ENCODE measurements at regions not wholly inside any gene's neighbourhood (a gene's known extent, or its start where the extent isn't known, plus 50 kb on each side); places are given as distances from the start of the nearest gene placed in this dataset.

DNA sequence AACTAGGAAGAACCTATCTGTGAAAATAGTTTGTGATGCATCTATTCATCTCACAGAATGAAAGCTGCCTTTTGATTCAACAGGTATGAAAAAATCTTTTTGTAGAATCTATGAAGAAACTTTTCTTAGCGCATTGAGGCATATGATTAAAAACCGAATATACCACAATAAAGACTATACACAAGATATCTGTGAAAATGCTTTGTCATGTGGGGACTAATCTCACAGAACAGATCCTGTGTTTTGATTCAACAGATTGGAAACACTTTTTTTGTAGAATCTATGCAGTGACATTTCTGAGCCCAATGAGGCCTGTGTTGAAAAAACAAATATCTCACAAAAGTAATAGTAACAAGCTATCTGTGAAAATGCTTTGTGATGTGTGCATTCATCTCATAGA, 2247.5 kb downstream of the TP53TG3F start:
- TF ChIP-seq POLR2AphosphoS5 (IDR thresholded peaks at IDR 0.05; ENCODE audit: low read depth, low read length), result no peak
- TF ChIP-seq, protein P1, sequence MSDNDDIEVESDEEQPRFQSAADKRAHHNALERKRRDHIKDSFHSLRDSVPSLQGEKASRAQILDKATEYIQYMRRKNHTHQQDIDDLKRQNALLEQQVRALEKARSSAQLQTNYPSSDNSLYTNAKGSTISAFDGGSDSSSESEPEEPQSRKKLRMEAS (IDR thresholded peaks at IDR 0.05), result no peak
- no peak for TF ChIP-seq CTCF (IDR thresholded peaks at IDR 0.05 in 2 of 3, conservative IDR thresholded peaks at IDR 0.05 in 1 of 3; ENCODE audit: borderline replicate concordance in 1 of 3, insufficient read depth in 1 of 3, low read depth in 2 of 3, low read length in 2 of 3)
- TF ChIP-seq SIN3A (IDR thresholded peaks at IDR 0.05; ENCODE audit: low read depth), result no peak
- TF ChIP-seq EGR1 (IDR thresholded peaks at IDR 0.05; ENCODE audit: low read depth), result no peak
- TF ChIP-seq EZH2 (IDR thresholded peaks at IDR 0.05), result no peak
- TF ChIP-seq, protein P2, sequence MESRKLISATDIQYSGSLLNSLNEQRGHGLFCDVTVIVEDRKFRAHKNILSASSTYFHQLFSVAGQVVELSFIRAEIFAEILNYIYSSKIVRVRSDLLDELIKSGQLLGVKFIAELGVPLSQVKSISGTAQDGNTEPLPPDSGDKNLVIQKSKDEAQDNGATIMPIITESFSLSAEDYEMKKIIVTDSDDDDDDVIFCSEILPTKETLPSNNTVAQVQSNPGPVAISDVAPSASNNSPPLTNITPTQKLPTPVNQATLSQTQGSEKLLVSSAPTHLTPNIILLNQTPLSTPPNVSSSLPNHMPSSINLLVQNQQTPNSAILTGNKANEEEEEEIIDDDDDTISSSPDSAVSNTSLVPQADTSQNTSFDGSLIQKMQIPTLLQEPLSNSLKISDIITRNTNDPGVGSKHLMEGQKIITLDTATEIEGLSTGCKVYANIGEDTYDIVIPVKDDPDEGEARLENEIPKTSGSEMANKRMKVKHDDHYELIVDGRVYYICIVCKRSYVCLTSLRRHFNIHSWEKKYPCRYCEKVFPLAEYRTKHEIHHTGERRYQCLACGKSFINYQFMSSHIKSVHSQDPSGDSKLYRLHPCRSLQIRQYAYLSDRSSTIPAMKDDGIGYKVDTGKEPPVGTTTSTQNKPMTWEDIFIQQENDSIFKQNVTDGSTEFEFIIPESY (IDR thresholded peaks at IDR 0.05; ENCODE audit: extremely low read depth, insufficient replicate concordance, low read length), result no peak
- TF ChIP-seq SP1 (IDR thresholded peaks at IDR 0.05; ENCODE audit: low read depth), result no peak
- TF ChIP-seq, protein P3, sequence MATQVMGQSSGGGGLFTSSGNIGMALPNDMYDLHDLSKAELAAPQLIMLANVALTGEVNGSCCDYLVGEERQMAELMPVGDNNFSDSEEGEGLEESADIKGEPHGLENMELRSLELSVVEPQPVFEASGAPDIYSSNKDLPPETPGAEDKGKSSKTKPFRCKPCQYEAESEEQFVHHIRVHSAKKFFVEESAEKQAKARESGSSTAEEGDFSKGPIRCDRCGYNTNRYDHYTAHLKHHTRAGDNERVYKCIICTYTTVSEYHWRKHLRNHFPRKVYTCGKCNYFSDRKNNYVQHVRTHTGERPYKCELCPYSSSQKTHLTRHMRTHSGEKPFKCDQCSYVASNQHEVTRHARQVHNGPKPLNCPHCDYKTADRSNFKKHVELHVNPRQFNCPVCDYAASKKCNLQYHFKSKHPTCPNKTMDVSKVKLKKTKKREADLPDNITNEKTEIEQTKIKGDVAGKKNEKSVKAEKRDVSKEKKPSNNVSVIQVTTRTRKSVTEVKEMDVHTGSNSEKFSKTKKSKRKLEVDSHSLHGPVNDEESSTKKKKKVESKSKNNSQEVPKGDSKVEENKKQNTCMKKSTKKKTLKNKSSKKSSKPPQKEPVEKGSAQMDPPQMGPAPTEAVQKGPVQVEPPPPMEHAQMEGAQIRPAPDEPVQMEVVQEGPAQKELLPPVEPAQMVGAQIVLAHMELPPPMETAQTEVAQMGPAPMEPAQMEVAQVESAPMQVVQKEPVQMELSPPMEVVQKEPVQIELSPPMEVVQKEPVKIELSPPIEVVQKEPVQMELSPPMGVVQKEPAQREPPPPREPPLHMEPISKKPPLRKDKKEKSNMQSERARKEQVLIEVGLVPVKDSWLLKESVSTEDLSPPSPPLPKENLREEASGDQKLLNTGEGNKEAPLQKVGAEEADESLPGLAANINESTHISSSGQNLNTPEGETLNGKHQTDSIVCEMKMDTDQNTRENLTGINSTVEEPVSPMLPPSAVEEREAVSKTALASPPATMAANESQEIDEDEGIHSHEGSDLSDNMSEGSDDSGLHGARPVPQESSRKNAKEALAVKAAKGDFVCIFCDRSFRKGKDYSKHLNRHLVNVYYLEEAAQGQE (IDR thresholded peaks at IDR 0.05; ENCODE audit: low read depth), result no peak
- TF ChIP-seq POLR2A (IDR thresholded peaks at IDR 0.05; ENCODE audit: borderline replicate concordance, extremely low read depth, insufficient read depth, insufficient read length), result no peak

Data from HCT116 (cell line).